Osteoblast (primary cell): ENCODE measurements at regions not wholly inside any gene's neighbourhood (a gene's known extent, or its start where the extent isn't known, plus 50 kb on each side); places are given as distances from the start of the nearest gene placed in this dataset.

Source experiments
- DNase-seq: peaks from one replicate; pipeline ENCODE4 v3.0.0; 2011; ENCODE audit warnings: low spot score, mixed read lengths; ENCODE audit not compliant: insufficient read length; ENCODE audit errors: missing footprints
- H2AFZ ChIP-seq: 2 replicates; pipeline ENCODE4 v1.6.0; 2011; ENCODE audit warnings: mild to moderate bottlenecking, low read length
- H3K27ac ChIP-seq: 2 replicates; pipeline ENCODE4 v1.5.1; 2011; ENCODE audit warnings: mild to moderate bottlenecking, low read depth, low read length, moderate library complexity
- H3K27me3 ChIP-seq: 2 replicates; pipeline ENCODE4 v1.6.0; 2012; ENCODE audit warnings: mild to moderate bottlenecking, control low read depth, inconsistent platforms, low read length, moderate library complexity; ENCODE audit not compliant: insufficient read depth
- H3K36me3 ChIP-seq: 2 replicates; pipeline ENCODE4 v1.5.1; 2011; ENCODE audit warnings: mild to moderate bottlenecking, low read length, control low read depth, moderate library complexity; ENCODE audit not compliant: insufficient read depth
- H3K4me1 ChIP-seq: 2 replicates; pipeline ENCODE4 v1.5.1; 2011; ENCODE audit warnings: mild to moderate bottlenecking, low read length, control low read depth, moderate library complexity; ENCODE audit not compliant: insufficient read depth
- H3K4me2 ChIP-seq: 2 replicates; pipeline ENCODE4 v1.6.0; 2011; ENCODE audit warnings: mild to moderate bottlenecking, low read length; ENCODE audit not compliant: insufficient read depth
- H3K4me3 ChIP-seq: fragments of 200-600 bp; sonication (generic); 3 replicates; pipeline ENCODE4 v1.5.1; 2012; ENCODE audit warnings: mild to moderate bottlenecking, low read length, inconsistent platforms; ENCODE audit not compliant: insufficient read depth
- H3K79me2 ChIP-seq: 2 replicates; pipeline ENCODE4 v1.6.0; 2012; ENCODE audit warnings: mild to moderate bottlenecking, low read length, control low read depth, inconsistent platforms; ENCODE audit not compliant: insufficient read depth
- H3K9me3 ChIP-seq: 2 replicates; pipeline ENCODE4 v1.5.1; 2011; ENCODE audit warnings: low read depth, low read length, control low read depth
- H4K20me1 ChIP-seq: 2 replicates; pipeline ENCODE4 v1.6.0; 2012; ENCODE audit warnings: mild to moderate bottlenecking, low read length, control low read depth; ENCODE audit not compliant: insufficient read depth
- TF ChIP-seq, protein P1 (sequence below): IDR thresholded peaks from 2 replicates; pipeline ENCODE4 v1.5.1; 2011; ENCODE audit warnings: mild to moderate bottlenecking, low read depth, low read length, moderate library complexity; ENCODE audit errors: extremely low read depth

DNA sequence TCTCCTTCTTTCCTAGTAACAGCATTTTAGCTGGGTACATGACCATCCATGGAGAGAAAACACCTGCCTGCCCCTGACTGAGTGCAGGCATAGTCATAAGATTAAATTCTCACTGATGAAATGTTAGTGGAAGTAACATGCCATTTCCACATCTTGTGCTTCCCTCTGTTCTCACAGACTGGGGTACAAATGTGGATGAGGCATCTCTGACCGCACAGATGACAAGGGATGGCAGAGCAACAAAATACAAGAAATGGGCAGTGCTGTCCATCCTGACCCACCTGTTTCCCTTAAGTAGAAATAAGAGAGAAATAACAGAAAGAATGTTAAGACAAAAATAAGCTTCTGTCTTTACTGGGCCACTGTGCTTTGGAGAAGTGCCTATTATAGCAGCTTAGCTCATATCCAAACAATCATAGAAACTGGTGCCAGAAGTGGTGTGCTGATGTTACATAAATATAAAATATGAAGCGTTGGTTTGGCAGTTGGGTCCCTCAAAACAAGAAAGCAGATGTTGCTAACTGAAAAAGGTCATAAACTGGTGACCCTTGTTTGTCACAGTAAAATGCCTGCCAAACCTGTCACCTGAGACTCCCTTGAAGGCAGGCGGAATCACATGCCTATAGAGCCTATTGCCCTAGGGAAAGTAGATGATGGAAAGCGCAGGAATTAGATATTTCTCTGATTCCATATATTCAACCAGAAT lies 72.4 kb upstream of the CCDC150 start:
- Histone ChIP-seq H3K4me2 (no peak overlapping the region), H3K79me2 (no peaks in the 10 kb centered on the region), H2AFZ (no peak overlapping the region), H3K9me3 (no peaks in the 10 kb centered on the region), H3K4me1 (peaks cover 10% of the 10 kb centered on the region), H3K4me3 (no peak overlapping the region), H3K27me3 (no peaks in the 10 kb centered on the region), H3K36me3 (no peaks in the 10 kb centered on the region), H3K27ac (no peak overlapping the region), H4K20me1 (no peaks in the 10 kb centered on the region)
- TF ChIP-seq, protein P1, sequence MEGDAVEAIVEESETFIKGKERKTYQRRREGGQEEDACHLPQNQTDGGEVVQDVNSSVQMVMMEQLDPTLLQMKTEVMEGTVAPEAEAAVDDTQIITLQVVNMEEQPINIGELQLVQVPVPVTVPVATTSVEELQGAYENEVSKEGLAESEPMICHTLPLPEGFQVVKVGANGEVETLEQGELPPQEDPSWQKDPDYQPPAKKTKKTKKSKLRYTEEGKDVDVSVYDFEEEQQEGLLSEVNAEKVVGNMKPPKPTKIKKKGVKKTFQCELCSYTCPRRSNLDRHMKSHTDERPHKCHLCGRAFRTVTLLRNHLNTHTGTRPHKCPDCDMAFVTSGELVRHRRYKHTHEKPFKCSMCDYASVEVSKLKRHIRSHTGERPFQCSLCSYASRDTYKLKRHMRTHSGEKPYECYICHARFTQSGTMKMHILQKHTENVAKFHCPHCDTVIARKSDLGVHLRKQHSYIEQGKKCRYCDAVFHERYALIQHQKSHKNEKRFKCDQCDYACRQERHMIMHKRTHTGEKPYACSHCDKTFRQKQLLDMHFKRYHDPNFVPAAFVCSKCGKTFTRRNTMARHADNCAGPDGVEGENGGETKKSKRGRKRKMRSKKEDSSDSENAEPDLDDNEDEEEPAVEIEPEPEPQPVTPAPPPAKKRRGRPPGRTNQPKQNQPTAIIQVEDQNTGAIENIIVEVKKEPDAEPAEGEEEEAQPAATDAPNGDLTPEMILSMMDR, result no peak
- no peak for DNase-seq

DNA sequence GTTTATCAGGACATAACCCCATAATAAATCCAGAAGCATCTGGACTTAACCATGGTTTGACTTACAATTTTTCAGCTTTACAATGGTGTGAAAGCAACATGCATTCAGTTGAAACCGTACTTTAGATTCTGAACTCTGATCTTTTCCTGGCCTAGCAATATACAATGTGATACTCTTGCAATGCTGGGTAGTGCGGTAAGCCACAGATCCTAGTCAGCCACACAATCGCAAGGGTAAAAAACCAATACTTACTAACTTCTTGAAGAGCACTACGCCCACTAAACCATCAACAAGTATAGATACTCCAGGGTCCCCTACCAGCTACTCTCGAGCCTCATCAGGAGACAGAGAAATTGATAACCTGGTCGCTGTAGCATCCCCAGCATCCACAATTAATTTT lies 71.0 kb upstream of the CCDC150 start:
- Histone ChIP-seq H2AFZ (no peak overlapping the region), H3K4me3 (no peak overlapping the region), H3K36me3 (no peaks in the 10 kb centered on the region), H3K27me3 (no peaks in the 10 kb centered on the region), H4K20me1 (no peaks in the 10 kb centered on the region), H3K9me3 (no peaks in the 10 kb centered on the region), H3K79me2 (no peaks in the 10 kb centered on the region), H3K4me2 (no peak overlapping the region), H3K27ac (no peak overlapping the region), H3K4me1 (peaks cover 10% of the 10 kb centered on the region)
- no peak for DNase-seq
- TF ChIP-seq, protein P1, result no peak

DNA sequence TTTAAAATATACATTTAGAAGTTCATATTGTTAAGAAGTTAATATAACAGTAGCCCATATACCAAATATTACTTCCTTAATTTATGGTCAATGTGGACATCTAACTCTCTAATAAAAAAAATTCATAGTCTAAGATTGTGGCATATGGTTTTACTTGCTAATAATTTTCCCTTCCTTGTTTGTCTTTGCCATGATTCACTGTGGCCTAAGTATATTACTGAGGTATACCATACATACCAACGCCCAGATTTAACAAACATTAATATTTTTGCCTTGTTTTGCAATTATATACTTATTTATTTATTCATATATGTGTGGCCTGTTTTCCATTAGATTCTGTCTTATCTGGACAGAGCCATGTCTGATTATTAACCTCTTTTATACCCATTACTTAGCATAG lies 54.6 kb upstream of the CCDC150 start:
- Histone ChIP-seq H3K4me3 (no peak overlapping the region), H3K4me1 (peaks cover 10% of the 10 kb centered on the region), H3K79me2 (peaks cover 39% of the 10 kb centered on the region), H3K27me3 (no peaks in the 10 kb centered on the region), H3K9me3 (no peaks in the 10 kb centered on the region), H3K4me2 (no peak overlapping the region), H3K27ac (no peak overlapping the region), H4K20me1 (no peaks in the 10 kb centered on the region), H2AFZ (no peak overlapping the region), H3K36me3 (no peaks in the 10 kb centered on the region)
- DNase-seq, result no peak
- TF ChIP-seq, protein P1, result no peak

DNA sequence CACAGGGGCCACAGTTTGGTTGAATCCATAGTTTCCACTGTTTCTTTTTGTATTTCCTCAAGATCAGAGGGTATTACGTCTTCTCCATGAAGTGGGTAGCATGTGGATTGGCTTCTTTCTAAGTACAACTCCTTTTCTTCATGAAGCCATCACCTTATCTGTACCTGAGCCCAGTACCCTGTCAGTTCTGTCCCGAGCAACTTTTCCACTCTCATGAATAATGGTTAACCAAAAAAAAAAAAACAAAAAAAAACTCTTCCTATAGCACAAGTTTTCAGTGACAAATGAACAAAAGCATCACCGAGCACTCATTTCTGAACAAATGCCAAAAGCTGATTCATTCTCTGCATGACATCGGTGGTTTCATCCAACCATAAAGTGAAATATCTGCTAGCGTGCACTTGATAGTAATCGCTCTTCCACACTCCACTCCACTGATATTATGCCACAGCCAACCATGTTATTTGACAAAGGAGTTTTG lies 53.0 kb upstream of the CCDC150 start:
- H3K4me3 ChIP-seq, result no peak overlapping the region
- no peaks in the 10 kb centered on the region for H4K20me1 ChIP-seq
- H3K79me2 ChIP-seq, result peaks cover 50% of the 10 kb centered on the region
- peak overlapping the region; percentile 11 for H3K27ac ChIP-seq
- H3K9me3 ChIP-seq, result no peaks in the 10 kb centered on the region
- no peaks in the 10 kb centered on the region for H3K27me3 ChIP-seq
- DNase-seq, result peak; percentile 83
- TF ChIP-seq, protein P1, result no peak
- H3K36me3 ChIP-seq, result no peaks in the 10 kb centered on the region
- H2AFZ ChIP-seq, result no peak overlapping the region
- H3K4me1 ChIP-seq, result peaks cover 11% of the 10 kb centered on the region
- peak overlapping the region; percentile 39 for H3K4me2 ChIP-seq
